ENCODE measurements at regions not wholly inside any gene's neighbourhood (a gene's known extent, or its start where the extent isn't known, plus 50 kb on each side); places are given as distances from the start of the nearest gene placed in this dataset.

GRCh38 chr22:49494555-49494954, 333.1 kb downstream of the BRD1 start:
- peaks cover 0 to 4% of the 10 kb centered on the region in 2 donors for H3K27me3 ChIP-seq

GRCh38 chr22:49492741-49493251, 334.9 kb downstream of the BRD1 start:
- H3K36me3 ChIP-seq = no peaks in the 10 kb centered on the region
- no peaks in the 10 kb centered on the region for H3K4me1 ChIP-seq
- ATAC-seq (no peak), DNase-seq (no peak)
- H3K9me3 ChIP-seq = peaks cover 0 to 7% of the 10 kb centered on the region in 2 donors
- H3K4me3 ChIP-seq = no peak overlapping the region
- H3K27me3 ChIP-seq = peaks cover 0 to 4% of the 10 kb centered on the region in 2 donors
- H3K27ac ChIP-seq = no peak overlapping the region
- TF ChIP-seq CTCF (IDR thresholded peaks at IDR 0.05) = no peak
- intact Hi-C loops (cut with DNase I) = no loop called here

More at GRCh38 chr22:49494555-49494954, 333.1 kb downstream of the BRD1 start:
- DNase-seq (no peak), ATAC-seq (no peak)
- intact Hi-C loops (cut with DNase I) = no loop called here
- H3K36me3 ChIP-seq = no peaks in the 10 kb centered on the region
- TF ChIP-seq CTCF (IDR thresholded peaks at IDR 0.05) = no peak
- H3K27ac ChIP-seq = no peak overlapping the region
- H3K4me3 ChIP-seq = no peak overlapping the region
- H3K9me3 ChIP-seq = peaks cover 0 to 7% of the 10 kb centered on the region in 2 donors
- no peaks in the 10 kb centered on the region for H3K4me1 ChIP-seq

GRCh38 chr22:49492308-49492707, 335.4 kb downstream of the BRD1 start:
- DNase-seq (no peak), ATAC-seq (no peak)
- intact Hi-C loops (cut with DNase I) = no loop called here
- TF ChIP-seq CTCF (IDR thresholded peaks at IDR 0.05) = no peak
- no peaks in the 10 kb centered on the region for H3K36me3 ChIP-seq
- H3K27me3 ChIP-seq = peaks cover 0 to 4% of the 10 kb centered on the region in 2 donors
- no peak overlapping the region for H3K27ac ChIP-seq
- H3K9me3 ChIP-seq = peaks cover 0 to 7% of the 10 kb centered on the region in 2 donors
- no peaks in the 10 kb centered on the region for H3K4me1 ChIP-seq
- H3K4me3 ChIP-seq = no peak overlapping the region

- Histone ChIP-seq H3K27ac (no peak overlapping the region), H3K27me3 (peaks cover 0 to 4% of the 10 kb centered on the region in 2 donors), H3K4me3 (no peak overlapping the region), H3K4me1 (no peaks in the 10 kb centered on the region), H3K36me3 (no peaks in the 10 kb centered on the region), H3K9me3 (peaks cover 0 to 5% of the 10 kb centered on the region in 2 donors)
- DNase-seq (no peak), ATAC-seq (no peak)
- TF ChIP-seq CTCF (IDR thresholded peaks at IDR 0.05) = no peak
- intact Hi-C loops (cut with DNase I) = no loop called here
These were observed 335.9 kb downstream of the BRD1 start for GRCh38 chr22:49491726-49492125.

GRCh38 chr22:49491221-49491635, 336.4 kb downstream of the BRD1 start:
- ATAC-seq (no peak), DNase-seq (no peak)
- no peak for TF ChIP-seq CTCF (IDR thresholded peaks at IDR 0.05)
- intact Hi-C loops (cut with DNase I) = no loop called here
- peaks cover 0 to 4% of the 10 kb centered on the region in 2 donors for H3K27me3 ChIP-seq
- H3K4me1 ChIP-seq = no peaks in the 10 kb centered on the region
- no peak overlapping the region for H3K4me3 ChIP-seq
- H3K27ac ChIP-seq = no peak overlapping the region
- H3K36me3 ChIP-seq = no peaks in the 10 kb centered on the region
- H3K9me3 ChIP-seq = peaks cover 0 to under 1% of the 10 kb centered on the region in 2 donors

All from left lung (tissue), 4 donors.